MM.1S (cell line): ENCODE measurements at regions not wholly inside any gene's neighbourhood (a gene's known extent, or its start where the extent isn't known, plus 50 kb on each side); places are given as distances from the start of the nearest gene placed in this dataset.

Source experiments
- DNase-seq: peaks from one replicate; pipeline ENCODE4 v3.0.0-alpha.2; 2015
- H2AFZ ChIP-seq: fragments of 300-600 bp; sonication (generic); 2 replicates; pipeline ENCODE4 v1.6.0; 2016; ENCODE audit warnings: antibody characterized with exemption, low read length
- H3F3A ChIP-seq: fragments of 300-600 bp; sonication (generic); 2 replicates; pipeline ENCODE4 v1.6.1; 2016; ENCODE audit warnings: mild to moderate bottlenecking, antibody characterized with exemption, low read length, moderate library complexity, mixed read lengths; ENCODE audit not compliant: insufficient read depth
- H3K27ac ChIP-seq: fragments of 300-600 bp; sonication (generic); 2 replicates; pipeline ENCODE4 v1.5.1; 2016; ENCODE audit warnings: mild to moderate bottlenecking, low read length
- H3K27me3 ChIP-seq: fragments of 300-600 bp; sonication (generic); replicated peaks from 2 replicates; pipeline ENCODE4 v1.6.0; 2016; ENCODE audit warnings: low read length; ENCODE audit not compliant: insufficient read depth
- H3K36me3 ChIP-seq: fragments of 300-600 bp; sonication (generic); replicated peaks from 2 replicates; pipeline ENCODE4 v1.6.1; 2016; ENCODE audit warnings: mild to moderate bottlenecking, low read length, mixed read lengths; ENCODE audit not compliant: insufficient read depth
- H3K4me1 ChIP-seq: fragments of 300-600 bp; sonication (generic); 2 replicates; pipeline ENCODE4 v1.6.1; 2016; ENCODE audit warnings: low read length, mixed read lengths
- H3K4me2 ChIP-seq: fragments of 300-600 bp; sonication (generic); 2 replicates; pipeline ENCODE4 v1.6.0; 2016; ENCODE audit warnings: low read depth, low read length
- H3K4me3 ChIP-seq: fragments of 300-600 bp; sonication (generic); 2 replicates; pipeline ENCODE4 v1.5.1; 2016; ENCODE audit warnings: low read length, mixed read lengths
- H3K79me2 ChIP-seq: fragments of 300-600 bp; sonication (generic); 2 replicates; pipeline ENCODE4 v1.6.1; 2016; ENCODE audit warnings: mixed run types, low read length, mixed read lengths
- H3K9ac ChIP-seq: fragments of 300-600 bp; sonication (generic); 2 replicates; pipeline ENCODE4 v1.6.1; 2016; ENCODE audit warnings: low read length, mixed read lengths
- H3K9me2 ChIP-seq: fragments of 300-600 bp; sonication (generic); replicated peaks from 2 replicates; pipeline ENCODE4 v1.6.1; 2016; ENCODE audit warnings: mild to moderate bottlenecking, low read length, mixed read lengths; ENCODE audit not compliant: insufficient read depth
- H3K9me3 ChIP-seq: fragments of 300-600 bp; sonication (generic); replicated peaks from 2 replicates; pipeline ENCODE4 v1.6.1; 2016; ENCODE audit warnings: mild to moderate bottlenecking, low read length, mixed read lengths; ENCODE audit not compliant: insufficient read depth
- H4K20me1 ChIP-seq: fragments of 300-600 bp; sonication (generic); 2 replicates; pipeline ENCODE4 v1.6.1; 2016; ENCODE audit warnings: mild to moderate bottlenecking, low read length, moderate library complexity, mixed read lengths; ENCODE audit not compliant: insufficient read depth
- CTCF ChIP-seq: fragments of 300-600 bp; sonication (generic); IDR thresholded peaks from 2 replicates; pipeline ENCODE4 v1.5.1; 2016; ENCODE audit warnings: antibody characterized with exemption, low read length, mixed read lengths
- EZH2 ChIP-seq: fragments of 300-600 bp; sonication (generic); optimal IDR thresholded peaks from 2 replicates; pipeline ENCODE3; 2017; ENCODE audit warnings: low read depth, mild to moderate bottlenecking, antibody characterized with exemption, low read length, mixed read lengths
- EZH2phosphoT487 ChIP-seq: fragments of 300-600 bp; sonication (generic); IDR thresholded peaks from 2 replicates; pipeline ENCODE4 v1.6.1; 2018; ENCODE audit warnings: antibody characterized with exemption, low read length

- Histone ChIP-seq H3K4me3 (no peak overlapping the region), H2AFZ (no peak overlapping the region), H3K4me2 (no peak overlapping the region), H3F3A (0 out of 2 replicates have a peak, but pooled peaks cover 7% of the 10 kb centered on the region), H3K9me2 (no peaks in the 10 kb centered on the region), H3K79me2 (no peaks in the 10 kb centered on the region), H4K20me1 (no peaks in the 10 kb centered on the region), H3K27ac (peak overlapping the region; percentile 61; the same call in 1 of the 2 replicates), H3K27me3 (no peaks in the 10 kb centered on the region), H3K4me1 (peaks cover 24% of the 10 kb centered on the region), H3K9ac (no peak overlapping the region), H3K36me3 (no peaks in the 10 kb centered on the region), H3K9me3 (no peaks in the 10 kb centered on the region)
- TF ChIP-seq EZH2phosphoT487 (no peak), EZH2 (no peak), CTCF (no peak)
- no peak for DNase-seq
Measured at GRCh38 chr7:45979275-45980180, 58.5 kb upstream of the IGFBP3 start.

- H3K4me3 ChIP-seq: no peak overlapping the region
- H3K4me2 ChIP-seq: peak overlapping the region; percentile 36
- no peaks in the 10 kb centered on the region for H3K9me3 ChIP-seq
- peak overlapping the region; percentile 22; the same call in 1 of the 2 replicates for H3K9ac ChIP-seq
- H3K4me1 ChIP-seq: peaks cover 24% of the 10 kb centered on the region
- H3K79me2 ChIP-seq: no peaks in the 10 kb centered on the region
- no peaks in the 10 kb centered on the region for H3K36me3 ChIP-seq
- H3K27me3 ChIP-seq: no peaks in the 10 kb centered on the region
- TF ChIP-seq EZH2: no peak
- no peak for TF ChIP-seq CTCF
- no peak overlapping the region for H2AFZ ChIP-seq
- no peaks in the 10 kb centered on the region for H3K9me2 ChIP-seq
- peak overlapping the region; percentile 61 for H3K27ac ChIP-seq
- H3F3A ChIP-seq: 0 out of 2 replicates have a peak, but pooled peaks cover 7% of the 10 kb centered on the region
- no peak for DNase-seq
- no peaks in the 10 kb centered on the region for H4K20me1 ChIP-seq
Measured at GRCh38 chr7:45978731-45979211, 57.7 kb upstream of the IGFBP3 start.

GRCh38 chr7:45978010-45978681, 57.1 kb upstream of the IGFBP3 start:
- H3K9ac ChIP-seq: peak overlapping the region; percentile 22
- DNase-seq: peak; percentile 89

More at GRCh38 chr7:45978010-45978681, 57.1 kb upstream of the IGFBP3 start:
- no peaks in the 10 kb centered on the region for H3K27me3 ChIP-seq
- H3K4me1 ChIP-seq: peaks cover 24% of the 10 kb centered on the region
- H3K27ac ChIP-seq: peak overlapping the region; percentile 61
- no peak overlapping the region for H3K4me3 ChIP-seq
- H3K4me2 ChIP-seq: peak overlapping the region; percentile 36
- no peaks in the 10 kb centered on the region for H4K20me1 ChIP-seq
- H3K36me3 ChIP-seq: no peaks in the 10 kb centered on the region
- TF ChIP-seq EZH2phosphoT487 (no peak), EZH2 (no peak), CTCF (no peak)
- 0 out of 2 replicates have a peak, but pooled peaks cover 7% of the 10 kb centered on the region for H3F3A ChIP-seq
- no peaks in the 10 kb centered on the region for H3K9me3 ChIP-seq
- H3K9me2 ChIP-seq: no peaks in the 10 kb centered on the region
- H2AFZ ChIP-seq: peak overlapping the region; percentile 29; the same call in 1 of the 2 replicates
- no peaks in the 10 kb centered on the region for H3K79me2 ChIP-seq
